AG09309 (cell line): ENCODE measurements at regions not wholly inside any gene's neighbourhood (a gene's known extent, or its start where the extent isn't known, plus 50 kb on each side); places are given as distances from the start of the nearest gene placed in this dataset.
A peak's percentile ranks its signal among the peaks of the same experiment; 100 is the strongest.

Experiments
- DNase-seq: peaks from one replicate; pipeline ENCODE4 v3.0.0-alpha.2; 2010; ENCODE audit warnings: low read depth
- H3K4me3 ChIP-seq: 2 replicates; pipeline ENCODE4 v1.5.1; 2011; ENCODE audit warnings: mild to moderate bottlenecking, low read depth, low read length, moderate library complexity; ENCODE audit not compliant: control insufficient read depth
- TF ChIP-seq, protein P1 (sequence below): IDR thresholded peaks from 2 replicates; pipeline ENCODE4 v1.5.1; 2011; ENCODE audit warnings: mild to moderate bottlenecking, low read depth, low read length, inconsistent platforms; ENCODE audit not compliant: insufficient read depth, control insufficient read depth; ENCODE audit errors: missing control alignments

DNA sequence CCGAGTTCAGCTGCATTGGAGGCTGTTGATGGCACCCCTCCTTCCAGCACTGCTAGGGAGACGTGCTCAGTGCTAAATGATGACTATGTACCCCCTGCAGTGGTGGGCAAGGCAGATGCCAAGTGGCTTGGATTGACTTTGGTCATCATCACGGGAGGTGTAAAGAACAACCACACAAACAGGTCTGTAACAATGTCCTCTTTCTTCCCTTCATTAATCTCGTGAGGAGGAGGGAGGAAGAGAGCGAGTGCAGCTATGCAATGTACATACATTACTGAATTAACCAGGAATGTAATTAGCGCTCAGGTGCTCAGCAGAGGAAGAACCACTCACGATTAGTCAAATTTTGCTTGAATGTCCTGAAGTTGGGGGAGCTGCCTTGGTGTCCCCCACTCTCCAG lies 173.9 kb upstream of the SKOR2 start:
- no peak overlapping the region for H3K4me3 ChIP-seq
- TF ChIP-seq, protein P1, sequence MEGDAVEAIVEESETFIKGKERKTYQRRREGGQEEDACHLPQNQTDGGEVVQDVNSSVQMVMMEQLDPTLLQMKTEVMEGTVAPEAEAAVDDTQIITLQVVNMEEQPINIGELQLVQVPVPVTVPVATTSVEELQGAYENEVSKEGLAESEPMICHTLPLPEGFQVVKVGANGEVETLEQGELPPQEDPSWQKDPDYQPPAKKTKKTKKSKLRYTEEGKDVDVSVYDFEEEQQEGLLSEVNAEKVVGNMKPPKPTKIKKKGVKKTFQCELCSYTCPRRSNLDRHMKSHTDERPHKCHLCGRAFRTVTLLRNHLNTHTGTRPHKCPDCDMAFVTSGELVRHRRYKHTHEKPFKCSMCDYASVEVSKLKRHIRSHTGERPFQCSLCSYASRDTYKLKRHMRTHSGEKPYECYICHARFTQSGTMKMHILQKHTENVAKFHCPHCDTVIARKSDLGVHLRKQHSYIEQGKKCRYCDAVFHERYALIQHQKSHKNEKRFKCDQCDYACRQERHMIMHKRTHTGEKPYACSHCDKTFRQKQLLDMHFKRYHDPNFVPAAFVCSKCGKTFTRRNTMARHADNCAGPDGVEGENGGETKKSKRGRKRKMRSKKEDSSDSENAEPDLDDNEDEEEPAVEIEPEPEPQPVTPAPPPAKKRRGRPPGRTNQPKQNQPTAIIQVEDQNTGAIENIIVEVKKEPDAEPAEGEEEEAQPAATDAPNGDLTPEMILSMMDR = no peak
- DNase-seq = no peak

DNA sequence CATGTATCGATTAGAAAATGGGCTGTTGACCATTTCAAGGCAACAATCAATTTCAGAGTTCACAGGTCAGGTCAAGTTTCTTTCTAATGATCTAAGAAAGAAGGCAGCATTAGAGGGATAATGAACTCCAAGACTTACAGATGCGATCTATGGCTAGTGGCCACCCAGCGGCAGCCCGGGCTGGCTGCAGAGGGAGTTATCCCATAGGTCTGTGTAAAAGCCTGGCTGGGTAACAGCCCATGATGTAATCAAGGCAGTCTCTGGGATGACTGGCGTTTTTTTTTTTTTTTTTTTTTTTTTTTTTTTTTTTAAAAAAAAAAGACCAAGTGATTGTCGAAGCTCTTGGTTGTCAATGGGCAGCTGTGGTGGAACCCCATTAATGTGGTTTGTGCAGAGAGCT lies 171.1 kb upstream of the SKOR2 start:
- DNase-seq = no peak
- TF ChIP-seq, protein P1 = no peak
- H3K4me3 ChIP-seq = no peak overlapping the region

DNA sequence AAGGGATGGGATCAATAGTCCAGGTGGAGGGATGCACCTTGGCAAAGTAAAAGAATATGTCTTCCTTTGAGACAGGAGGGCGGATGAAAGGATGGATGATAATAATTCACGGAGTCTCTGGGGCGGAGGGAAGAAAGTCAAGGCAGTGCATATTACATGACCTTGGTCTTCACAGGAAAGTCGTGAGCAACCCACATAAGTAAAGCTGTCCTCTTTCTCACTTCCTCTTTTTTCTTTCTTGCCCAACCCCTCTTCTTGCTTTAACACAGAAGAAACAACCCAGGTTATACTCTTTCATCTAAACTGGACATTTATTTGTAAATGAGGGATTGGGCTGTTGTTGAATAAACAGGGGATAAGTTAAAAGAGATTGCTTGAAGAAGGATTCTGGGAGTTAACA lies 168.7 kb upstream of the SKOR2 start:
- H3K4me3 ChIP-seq = no peak overlapping the region
- TF ChIP-seq, protein P1 = no peak

DNA sequence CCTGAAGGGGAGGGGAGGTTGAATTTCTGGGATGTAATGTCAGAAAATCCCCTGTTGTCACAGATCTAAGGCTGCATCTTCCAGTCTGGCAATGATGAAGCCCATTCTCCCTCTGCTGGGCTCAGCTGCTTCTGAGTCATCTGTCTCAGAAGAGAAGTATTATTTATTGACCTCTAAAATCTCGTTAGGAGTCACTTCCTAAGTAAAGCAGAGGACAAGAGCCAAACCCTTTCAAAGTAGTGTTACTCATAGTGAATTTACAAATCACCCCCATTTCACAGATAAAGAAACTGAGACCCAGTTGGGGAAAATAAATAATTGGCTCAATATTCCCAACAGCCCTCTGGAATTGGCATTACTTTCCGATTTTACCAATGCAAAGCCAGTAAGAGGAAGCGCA lies 167.3 kb upstream of the SKOR2 start:
- TF ChIP-seq, protein P1 = peak; percentile 9
- H3K4me3 ChIP-seq = no peak overlapping the region
- DNase-seq = peak; percentile 16

More for the DNA sequence above, 168.7 kb upstream of the SKOR2 start:
- DNase-seq = no peak

GRCh38 chr18:47417807-47418206 lies 166.3 kb upstream of the SKOR2 start:
- H3K4me3 ChIP-seq = no peak overlapping the region
- TF ChIP-seq, protein P1 = no peak
- no peak for DNase-seq

DNA sequence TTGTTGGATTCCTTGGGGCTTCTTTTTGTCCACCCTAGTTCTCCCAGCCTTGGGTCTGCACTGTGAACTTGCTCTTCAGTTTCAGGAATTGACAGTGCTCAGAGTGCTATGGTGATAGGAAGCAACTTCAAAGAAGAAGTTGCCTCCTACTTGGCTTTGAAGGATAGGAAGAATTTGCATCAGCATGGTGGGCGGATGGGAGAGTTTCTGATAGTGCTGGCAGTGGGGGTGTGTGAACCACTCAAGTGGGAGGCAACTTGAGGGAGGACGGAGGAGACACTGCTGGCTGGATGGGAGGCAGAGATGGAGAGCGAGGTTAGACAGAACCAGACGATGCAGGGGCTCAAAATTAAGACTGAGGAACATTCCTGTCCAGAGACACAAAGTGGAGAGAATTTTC lies 164.4 kb upstream of the SKOR2 start:
- TF ChIP-seq, protein P1 = no peak
- H3K4me3 ChIP-seq = no peak overlapping the region
- DNase-seq = no peak

DNA sequence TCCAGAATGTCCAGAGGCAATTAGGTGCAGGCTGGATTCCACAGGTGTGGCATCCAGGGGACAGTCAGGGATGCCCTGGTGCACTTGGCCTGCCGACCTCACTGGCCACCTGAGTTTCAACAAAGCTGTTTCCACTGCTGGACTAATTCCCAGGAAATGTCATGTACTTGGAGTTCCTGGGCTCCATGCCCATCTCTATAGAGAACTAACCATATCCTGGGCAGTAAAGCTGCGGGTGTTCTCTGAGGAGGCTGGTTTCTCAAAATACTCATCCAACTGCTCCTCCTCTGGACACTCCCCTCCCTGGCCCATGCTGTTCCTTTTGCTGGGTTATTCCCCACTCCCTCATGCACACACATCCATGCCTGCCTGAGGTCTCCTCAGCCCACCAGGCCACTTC lies 161.9 kb upstream of the SKOR2 start:
- TF ChIP-seq, protein P1 = no peak
- H3K4me3 ChIP-seq = no peak overlapping the region
- DNase-seq = no peak
